ENCODE measurements at regions not wholly inside any gene's neighbourhood (a gene's known extent, or its start where the extent isn't known, plus 50 kb on each side); places are given as distances from the start of the nearest gene placed in this dataset.

DNA sequence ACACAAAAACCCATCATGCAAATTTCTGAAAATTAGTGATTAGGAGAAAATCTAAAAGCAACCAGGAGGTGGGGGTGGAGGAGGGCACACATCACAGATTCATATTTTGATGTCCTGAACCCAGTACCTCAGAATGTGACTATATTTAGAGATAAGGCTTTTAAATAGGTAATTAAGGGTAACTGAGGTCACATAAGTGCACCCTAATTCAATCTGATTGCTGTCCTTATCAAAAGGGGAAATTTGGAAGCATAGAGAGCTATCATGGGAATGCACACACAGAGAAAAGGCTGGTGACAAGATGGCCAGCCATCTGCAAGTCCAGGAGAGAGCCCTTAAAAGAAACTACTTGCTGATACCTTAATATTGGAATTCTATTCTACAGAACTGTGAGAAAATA, 281.8 kb upstream of the UGT8 start:
- ATAC-seq (no peak), DNase-seq (no peak), FAIRE-seq (no peak)
- H3K36me3 ChIP-seq: no peaks in the 10 kb centered on the region
- no peak overlapping the region for H3K4me3 ChIP-seq
- peaks cover 4 to 16% (median 13%) of the 10 kb centered on the region in 3 donors for H3K4me1 ChIP-seq
- intact Hi-C loops (cut with DNase I): no loop called here
- H3K27me3 ChIP-seq: no peaks in the 10 kb centered on the region
- no peaks in the 10 kb centered on the region for H3K9me3 ChIP-seq
- TF ChIP-seq, protein P1, sequence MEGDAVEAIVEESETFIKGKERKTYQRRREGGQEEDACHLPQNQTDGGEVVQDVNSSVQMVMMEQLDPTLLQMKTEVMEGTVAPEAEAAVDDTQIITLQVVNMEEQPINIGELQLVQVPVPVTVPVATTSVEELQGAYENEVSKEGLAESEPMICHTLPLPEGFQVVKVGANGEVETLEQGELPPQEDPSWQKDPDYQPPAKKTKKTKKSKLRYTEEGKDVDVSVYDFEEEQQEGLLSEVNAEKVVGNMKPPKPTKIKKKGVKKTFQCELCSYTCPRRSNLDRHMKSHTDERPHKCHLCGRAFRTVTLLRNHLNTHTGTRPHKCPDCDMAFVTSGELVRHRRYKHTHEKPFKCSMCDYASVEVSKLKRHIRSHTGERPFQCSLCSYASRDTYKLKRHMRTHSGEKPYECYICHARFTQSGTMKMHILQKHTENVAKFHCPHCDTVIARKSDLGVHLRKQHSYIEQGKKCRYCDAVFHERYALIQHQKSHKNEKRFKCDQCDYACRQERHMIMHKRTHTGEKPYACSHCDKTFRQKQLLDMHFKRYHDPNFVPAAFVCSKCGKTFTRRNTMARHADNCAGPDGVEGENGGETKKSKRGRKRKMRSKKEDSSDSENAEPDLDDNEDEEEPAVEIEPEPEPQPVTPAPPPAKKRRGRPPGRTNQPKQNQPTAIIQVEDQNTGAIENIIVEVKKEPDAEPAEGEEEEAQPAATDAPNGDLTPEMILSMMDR (IDR thresholded peaks at IDR 0.05): no peak
- no peak overlapping the region for H3K27ac ChIP-seq

DNA sequence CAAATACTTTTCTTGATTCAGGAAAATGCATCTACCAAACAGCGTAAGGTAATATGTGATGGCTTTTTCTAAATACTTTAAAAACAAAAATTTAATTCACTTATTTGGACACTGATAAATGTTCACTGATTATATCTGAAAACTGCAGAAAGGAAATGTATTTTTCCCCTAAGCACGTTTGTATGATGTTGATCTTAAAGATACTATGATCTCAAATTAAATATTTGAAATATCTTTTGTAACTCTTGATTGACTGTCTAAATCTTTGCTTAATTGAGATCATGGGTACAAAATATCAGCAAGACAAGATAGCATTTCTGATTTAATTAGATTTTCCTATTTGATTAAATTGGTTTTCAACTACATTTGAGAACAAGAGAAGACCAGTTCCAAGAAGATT, 281.0 kb upstream of the UGT8 start:
- Histone ChIP-seq H3K4me1 (peaks cover 4 to 16% (median 13%) of the 10 kb centered on the region in 3 donors), H3K9me3 (no peaks in the 10 kb centered on the region), H3K27ac (no peak overlapping the region), H3K36me3 (no peaks in the 10 kb centered on the region), H3K27me3 (no peaks in the 10 kb centered on the region), H3K4me3 (no peak overlapping the region)
- TF ChIP-seq, protein P1 (IDR thresholded peaks at IDR 0.05): no peak
- intact Hi-C loops (cut with DNase I): no loop called here
- no peak for FAIRE-seq
- 65 to 68% methylated on average over 2 of the region's 2 CpGs for WGBS, 2 donors
- DNase-seq: no peak
- no peak for ATAC-seq

DNA sequence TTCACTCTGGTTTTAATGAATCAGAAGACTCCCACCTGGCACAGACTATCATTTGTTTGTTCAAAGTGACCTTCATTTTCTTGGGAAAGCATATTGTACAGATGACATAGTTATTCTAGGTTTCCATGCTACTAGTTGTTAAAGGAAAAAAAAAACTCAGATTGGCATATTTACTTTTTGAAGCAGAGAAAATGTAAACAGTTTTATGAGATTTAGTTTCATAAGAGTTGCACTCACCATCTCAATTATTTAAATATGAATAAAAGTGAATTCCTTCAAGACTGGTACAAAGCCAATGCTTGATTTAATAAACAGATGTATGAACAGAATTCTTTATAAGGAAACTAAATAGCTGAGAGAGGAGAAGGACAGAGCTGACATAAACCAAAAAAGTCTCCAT, 280.3 kb upstream of the UGT8 start:
- Histone ChIP-seq H3K27ac (no peak overlapping the region), H3K4me3 (no peak overlapping the region), H3K27me3 (no peaks in the 10 kb centered on the region), H3K9me3 (no peaks in the 10 kb centered on the region), H3K36me3 (no peaks in the 10 kb centered on the region), H3K4me1 (peaks cover 4 to 16% (median 13%) of the 10 kb centered on the region in 3 donors)
- ATAC-seq (peak; percentile 70 to 97 (median 82)), FAIRE-seq (no peak), DNase-seq (no peak)
- intact Hi-C loops (cut with DNase I): no loop called here
- TF ChIP-seq, protein P1 (IDR thresholded peaks at IDR 0.05): no peak

DNA sequence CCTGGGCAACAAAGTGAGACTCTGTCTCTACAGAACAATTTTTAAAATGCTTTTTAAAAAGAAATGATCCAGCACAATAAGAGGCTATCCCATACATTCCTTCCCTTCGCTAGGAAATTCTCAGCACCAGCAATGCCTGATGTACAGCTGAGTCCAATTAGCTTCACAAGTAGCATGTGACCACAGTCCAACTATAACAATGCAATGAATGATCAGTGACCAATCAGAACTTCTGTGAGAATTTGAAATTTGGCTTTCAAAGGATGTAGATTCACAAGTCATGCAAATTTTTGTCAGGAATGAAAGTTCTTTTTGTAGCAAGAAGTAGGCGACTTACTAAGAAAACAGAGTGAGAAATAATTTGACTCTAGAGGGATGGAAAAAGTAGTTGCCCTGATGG, 278.5 kb upstream of the UGT8 start:
- no peak overlapping the region for H3K4me3 ChIP-seq
- no peaks in the 10 kb centered on the region for H3K27me3 ChIP-seq
- FAIRE-seq: no peak
- DNase-seq: no peak
- peaks cover 4 to 16% (median 13%) of the 10 kb centered on the region in 3 donors for H3K4me1 ChIP-seq
- intact Hi-C loops (cut with DNase I): no loop called here
- TF ChIP-seq, protein P1 (IDR thresholded peaks at IDR 0.05): no peak
- ATAC-seq: no peak
- WGBS, 2 donors: 92 to 94% methylated on average over 2 of the region's 2 CpGs
- no peaks in the 10 kb centered on the region for H3K36me3 ChIP-seq
- no peaks in the 10 kb centered on the region for H3K9me3 ChIP-seq
- no peak overlapping the region for H3K27ac ChIP-seq

DNA sequence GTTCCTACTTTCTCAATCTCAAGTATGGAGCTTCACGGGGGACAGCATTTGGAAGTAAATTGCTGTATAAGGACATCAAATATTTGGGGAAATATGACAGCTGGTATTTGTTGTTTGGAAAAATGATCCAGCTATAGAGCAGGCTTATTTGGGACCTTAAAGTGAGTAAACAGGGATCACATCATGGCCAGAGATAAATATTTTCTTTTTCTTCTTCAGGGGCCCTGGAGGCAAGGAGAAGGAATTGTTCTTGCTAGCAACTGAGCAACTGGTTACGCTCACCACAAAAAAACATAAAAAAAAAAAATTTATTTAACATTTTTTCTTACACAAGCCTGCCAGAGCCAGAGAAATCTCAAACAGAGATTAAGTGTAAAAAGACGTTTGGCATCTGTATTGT, 277.2 kb upstream of the UGT8 start:
- no peak overlapping the region for H3K27ac ChIP-seq
- no peak overlapping the region for H3K4me3 ChIP-seq
- 85 to 90% methylated on average over 3 of the region's 3 CpGs for WGBS, 2 donors
- ATAC-seq: no peak
- H3K36me3 ChIP-seq: no peaks in the 10 kb centered on the region
- no peaks in the 10 kb centered on the region for H3K9me3 ChIP-seq
- no peaks in the 10 kb centered on the region for H3K27me3 ChIP-seq
- FAIRE-seq: no peak
- DNase-seq: no peak
- TF ChIP-seq, protein P1 (IDR thresholded peaks at IDR 0.05): no peak
- intact Hi-C loops (cut with DNase I): no loop called here
- peaks cover 4 to 16% (median 13%) of the 10 kb centered on the region in 3 donors for H3K4me1 ChIP-seq
